ENCODE measurements at regions not wholly inside any gene's neighbourhood (a gene's known extent, or its start where the extent isn't known, plus 50 kb on each side); places are given as distances from the start of the nearest gene placed in this dataset.
A peak's percentile ranks its signal among the peaks of the same experiment; 100 is the strongest.

- DNase-seq (ENCODE audit: low read depth), result no peak
Observed at GRCh38 chr1:56313560-56313959, 265.8 kb downstream of the PLPP3 start.

GRCh38 chr1:56311766-56312165, 267.6 kb downstream of the PLPP3 start:
- DNase-seq (ENCODE audit: low read depth), result no peak

- no peak for DNase-seq (ENCODE audit: low read depth)
Observed at GRCh38 chr1:56310945-56311344, 268.4 kb downstream of the PLPP3 start.

- DNase-seq (ENCODE audit: low read depth), result no peak
Observed at GRCh38 chr1:56309065-56309464, 270.3 kb downstream of the PLPP3 start.

- no peak for DNase-seq (ENCODE audit: low read depth)
Observed at GRCh38 chr1:56304975-56305374, 274.4 kb downstream of the PLPP3 start.

- DNase-seq (ENCODE audit: low read depth), result no peak
Observed at GRCh38 chr1:56303805-56304204, 275.6 kb downstream of the PLPP3 start.

- DNase-seq (ENCODE audit: low read depth), result no peak
Observed at GRCh38 chr1:56302878-56303277, 276.5 kb downstream of the PLPP3 start.

GRCh38 chr1:56301791-56302190, 277.6 kb downstream of the PLPP3 start:
- no peak for DNase-seq (ENCODE audit: low read depth)

- no peak for DNase-seq (ENCODE audit: low read depth)
Observed at GRCh38 chr1:56300836-56301235, 278.5 kb downstream of the PLPP3 start.

GRCh38 chr1:56298866-56299265, 280.5 kb downstream of the PLPP3 start:
- DNase-seq (ENCODE audit: low read depth), result no peak

GRCh38 chr1:56297904-56298303, 281.5 kb downstream of the PLPP3 start:
- no peak for DNase-seq (ENCODE audit: low read depth)

- no peak for DNase-seq (ENCODE audit: low read depth)
Observed at GRCh38 chr1:56297208-56297607, 282.2 kb downstream of the PLPP3 start.

GRCh38 chr1:56295949-56296929, 283.1 kb downstream of the PLPP3 start:
- DNase-seq (ENCODE audit: low read depth), result no peak

GRCh38 chr1:56291374-56291919, 287.9 kb downstream of the PLPP3 start:
- DNase-seq (ENCODE audit: low read depth), result no peak

GRCh38 chr1:56289260-56289659, 290.1 kb downstream of the PLPP3 start:
- DNase-seq (ENCODE audit: low read depth), result no peak

GRCh38 chr1:56287721-56288120, 291.6 kb downstream of the PLPP3 start:
- no peak for DNase-seq (ENCODE audit: low read depth)

- DNase-seq (ENCODE audit: low read depth), result no peak
Observed at GRCh38 chr1:56286956-56287355, 292.4 kb downstream of the PLPP3 start.

GRCh38 chr1:56286506-56286905, 292.9 kb downstream of the PLPP3 start:
- DNase-seq (ENCODE audit: low read depth), result no peak

- no peak for DNase-seq (ENCODE audit: low read depth)
Observed at GRCh38 chr1:56285554-56286402, 293.6 kb downstream of the PLPP3 start.

GRCh38 chr1:56284928-56285327, 294.4 kb downstream of the PLPP3 start:
- DNase-seq (ENCODE audit: low read depth), result peak; percentile 77

GRCh38 chr1:56278061-56278460, 301.3 kb downstream of the PLPP3 start:
- no peak for DNase-seq (ENCODE audit: low read depth)

GRCh38 chr1:56268519-56269140, 310.7 kb downstream of the PLPP3 start:
- no peak for DNase-seq (ENCODE audit: low read depth)
